ENCODE measurements at regions not wholly inside any gene's neighbourhood (a gene's known extent, or its start where the extent isn't known, plus 50 kb on each side); places are given as distances from the start of the nearest gene placed in this dataset.
"Not testable (repeated sequence)": the region's sequence is repeated elsewhere in the genome, so short reads cannot be mapped to it uniquely, and the experiment has no call there.

- not testable (repeated sequence) for H3K4me1 Mint-ChIP-seq (ENCODE audit: low read depth); H3K27me3 Mint-ChIP-seq; H3K4me3 Mint-ChIP-seq; H3K36me3 Mint-ChIP-seq; H3K9me3 Mint-ChIP-seq (ENCODE audit: low read depth); H3K27ac Mint-ChIP-seq
Measured at GRCh38 chr6:27047725-27048124, 199.8 kb upstream of the PRSS16 start.

DNA sequence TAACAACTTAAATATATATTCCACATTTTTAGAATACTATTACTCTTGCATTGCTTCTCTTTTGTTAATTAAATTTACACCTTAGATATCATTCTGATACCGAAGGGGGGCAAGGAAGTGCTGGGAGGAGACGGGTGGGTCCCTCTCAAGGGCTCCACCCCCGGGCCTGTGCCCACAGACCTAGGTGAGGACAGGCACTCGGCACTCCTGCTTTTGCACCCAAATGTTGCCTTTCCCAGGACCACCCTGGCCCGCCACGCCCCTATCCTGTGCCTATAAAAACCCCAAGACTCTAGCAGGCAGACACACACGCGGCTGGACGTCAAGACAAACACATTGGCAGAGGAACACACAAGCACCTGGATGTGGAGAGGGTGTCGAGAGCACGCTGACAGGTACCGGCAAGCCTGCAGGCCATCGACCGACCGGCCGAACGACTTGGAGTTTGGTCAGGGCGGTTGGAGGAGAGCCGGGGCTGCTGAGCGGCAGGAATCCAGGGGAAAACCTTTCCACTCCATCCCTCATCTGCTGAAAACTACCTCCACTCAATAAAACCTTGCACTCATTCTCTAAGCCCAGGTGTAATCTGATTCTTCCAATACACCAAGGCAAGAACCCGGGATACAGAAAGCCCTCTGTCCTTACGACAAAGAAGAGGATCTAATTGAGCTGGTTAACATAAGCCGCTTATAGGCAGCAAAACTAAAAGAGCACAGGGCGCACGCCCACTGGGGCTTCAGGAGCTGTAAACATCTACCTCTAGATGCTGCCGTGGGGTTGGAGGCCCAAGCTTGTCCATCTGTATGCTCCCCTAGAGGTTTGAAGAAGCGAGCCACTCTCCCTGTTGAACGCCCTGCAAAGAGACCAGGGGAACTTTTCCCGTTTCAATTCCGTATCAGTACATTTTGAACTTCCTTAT lies 197.4 kb upstream of the PRSS16 start:
- no peak overlapping the region for H3K27ac Mint-ChIP-seq
- H3K36me3 Mint-ChIP-seq: no peaks in the 10 kb centered on the region
- peaks cover 7% of the 10 kb centered on the region for H3K27me3 Mint-ChIP-seq
- no peaks in the 10 kb centered on the region for H3K4me1 Mint-ChIP-seq (ENCODE audit: low read depth)
- H3K4me3 Mint-ChIP-seq: no peak overlapping the region
- no peaks in the 10 kb centered on the region for H3K9me3 Mint-ChIP-seq (ENCODE audit: low read depth)

- H3K27me3 Mint-ChIP-seq: peaks cover 16% of the 10 kb centered on the region
- not testable (repeated sequence) for H3K36me3 Mint-ChIP-seq; H3K9me3 Mint-ChIP-seq (ENCODE audit: low read depth); H3K4me1 Mint-ChIP-seq (ENCODE audit: low read depth); H3K27ac Mint-ChIP-seq; H3K4me3 Mint-ChIP-seq
Measured at GRCh38 chr6:27052082-27052730, 195.3 kb upstream of the PRSS16 start.

DNA sequence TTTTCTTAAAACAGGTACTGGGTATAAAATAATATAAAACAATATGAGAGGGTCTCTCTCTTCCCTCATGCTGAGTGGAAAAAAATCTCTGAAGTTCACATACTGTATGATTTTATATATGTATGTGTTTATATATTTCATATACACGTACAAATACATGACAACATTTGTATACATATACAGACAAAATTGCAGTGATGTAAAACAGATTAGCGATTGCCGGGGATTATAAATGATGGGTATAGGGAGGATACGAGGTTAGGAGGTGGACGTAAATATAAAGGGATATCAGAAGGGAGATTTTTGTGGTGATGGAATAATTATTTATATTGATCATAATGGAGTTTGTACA lies 194.8 kb upstream of the PRSS16 start:
- Mint-ChIP-seq H3K4me1 (ENCODE audit: low read depth) (no peaks in the 10 kb centered on the region), H3K9me3 (ENCODE audit: low read depth) (no peaks in the 10 kb centered on the region), H3K27me3 (peaks cover 16% of the 10 kb centered on the region), H3K36me3 (no peaks in the 10 kb centered on the region), H3K4me3 (no peak overlapping the region), H3K27ac (no peak overlapping the region)

DNA sequence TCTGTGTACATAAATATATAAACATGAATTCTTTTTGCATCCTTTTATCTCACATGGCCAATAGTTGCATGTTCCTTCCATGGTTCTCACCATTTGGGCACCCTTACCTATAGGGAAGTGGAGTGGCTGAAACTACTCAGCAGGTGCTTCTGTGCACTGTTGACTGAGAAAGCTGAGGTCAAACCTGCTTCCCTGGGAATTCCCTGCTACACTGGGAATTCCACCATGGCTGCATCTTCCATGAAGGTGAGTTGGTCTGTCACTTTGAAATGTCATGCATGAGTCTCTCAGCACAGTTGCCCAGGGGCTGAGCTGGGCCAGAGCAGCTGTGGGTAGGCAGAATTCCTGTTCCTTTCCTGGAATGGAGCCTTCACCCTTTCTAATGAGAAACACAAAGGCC lies 193.8 kb upstream of the PRSS16 start:
- Mint-ChIP-seq H3K36me3 (no peaks in the 10 kb centered on the region), H3K9me3 (ENCODE audit: low read depth) (no peaks in the 10 kb centered on the region), H3K27me3 (peaks cover 16% of the 10 kb centered on the region), H3K4me3 (no peak overlapping the region), H3K4me1 (ENCODE audit: low read depth) (no peaks in the 10 kb centered on the region), H3K27ac (no peak overlapping the region)

DNA sequence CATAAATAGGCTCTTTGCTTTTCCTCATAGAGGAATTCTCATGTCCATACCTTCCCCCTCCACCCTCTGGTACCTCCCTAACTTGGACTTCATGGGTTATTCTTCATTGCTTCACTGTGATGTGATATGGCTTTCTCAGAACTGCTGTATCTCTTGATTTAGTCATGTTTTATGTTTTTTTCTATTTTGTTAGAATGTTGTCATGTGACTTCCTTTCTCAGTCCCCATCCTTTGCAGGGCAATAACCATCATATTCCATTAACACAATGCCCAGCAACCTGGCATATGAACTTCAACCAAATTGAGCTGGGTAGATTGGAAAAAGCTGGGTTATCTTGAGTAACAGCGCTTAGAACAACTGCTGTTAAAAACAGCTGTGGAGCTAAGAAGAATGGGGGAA lies 190.9 kb upstream of the PRSS16 start:
- Mint-ChIP-seq H3K4me3 (no peak overlapping the region), H3K9me3 (ENCODE audit: low read depth) (no peaks in the 10 kb centered on the region), H3K36me3 (no peaks in the 10 kb centered on the region), H3K27me3 (peaks cover 14% of the 10 kb centered on the region), H3K4me1 (ENCODE audit: low read depth) (no peaks in the 10 kb centered on the region), H3K27ac (no peak overlapping the region)

- Mint-ChIP-seq H3K27me3 (peaks cover 17% of the 10 kb centered on the region), H3K36me3 (no peaks in the 10 kb centered on the region), H3K9me3 (ENCODE audit: low read depth) (no peaks in the 10 kb centered on the region), H3K27ac (no peak overlapping the region), H3K4me3 (no peak overlapping the region), H3K4me1 (ENCODE audit: low read depth) (no peaks in the 10 kb centered on the region)
Measured at GRCh38 chr6:27059621-27060425, 187.7 kb upstream of the PRSS16 start.

DNA sequence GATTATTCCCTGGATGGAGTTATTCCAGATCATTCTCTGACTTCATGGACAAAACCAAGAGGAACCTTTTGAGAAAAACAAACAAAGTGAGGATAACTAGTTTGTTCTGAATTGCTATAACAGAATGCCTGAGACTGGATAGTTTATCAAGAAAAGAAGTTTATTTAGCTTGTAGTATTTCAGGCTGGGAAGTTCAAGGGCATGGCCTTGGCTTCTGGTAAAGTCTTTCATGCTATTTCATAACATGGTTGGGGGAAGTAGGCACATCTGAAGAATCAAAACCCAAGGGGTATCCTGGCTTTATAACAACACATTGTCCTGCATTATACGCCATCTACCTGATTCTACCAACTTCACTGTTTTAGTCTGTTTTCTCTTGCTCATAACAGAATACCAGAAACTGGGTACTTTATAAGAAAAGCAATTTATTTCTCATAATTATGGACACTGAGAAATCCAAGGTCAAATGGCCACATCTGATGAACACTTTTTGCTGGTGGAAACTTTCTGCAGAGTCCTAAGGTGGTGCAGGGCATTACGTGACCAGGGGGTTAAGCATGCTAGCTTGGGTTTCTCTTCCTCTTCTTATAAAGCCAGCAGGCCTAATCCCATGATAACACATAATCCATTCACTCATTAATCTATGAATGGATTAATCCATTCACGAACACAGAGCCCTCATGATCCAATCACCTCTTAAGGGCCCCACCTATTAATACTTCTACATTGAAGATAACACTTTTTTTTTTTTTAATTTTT lies 186.1 kb upstream of the PRSS16 start:
- H3K4me1 Mint-ChIP-seq (ENCODE audit: low read depth): no peaks in the 10 kb centered on the region
- H3K4me3 Mint-ChIP-seq: no peak overlapping the region
- no peak overlapping the region for H3K27ac Mint-ChIP-seq
- no peaks in the 10 kb centered on the region for H3K9me3 Mint-ChIP-seq (ENCODE audit: low read depth)
- peaks cover 14% of the 10 kb centered on the region for H3K27me3 Mint-ChIP-seq
- no peaks in the 10 kb centered on the region for H3K36me3 Mint-ChIP-seq

GRCh38 chr6:27062755-27063154 lies 184.7 kb upstream of the PRSS16 start:
- Mint-ChIP-seq H3K4me3 (no peak overlapping the region), H3K9me3 (ENCODE audit: low read depth) (no peaks in the 10 kb centered on the region), H3K4me1 (ENCODE audit: low read depth) (no peaks in the 10 kb centered on the region), H3K27me3 (peaks cover 13% of the 10 kb centered on the region), H3K27ac (no peak overlapping the region), H3K36me3 (no peaks in the 10 kb centered on the region)

GRCh38 chr6:27065183-27065582 lies 182.3 kb upstream of the PRSS16 start:
- H3K36me3 Mint-ChIP-seq: no peaks in the 10 kb centered on the region
- no peak overlapping the region for H3K4me3 Mint-ChIP-seq

GRCh38 chr6:27066381-27066780 lies 181.1 kb upstream of the PRSS16 start:
- H3K27ac Mint-ChIP-seq: no peak overlapping the region
- H3K36me3 Mint-ChIP-seq: no peaks in the 10 kb centered on the region
- peaks cover 14% of the 10 kb centered on the region for H3K27me3 Mint-ChIP-seq
- H3K4me3 Mint-ChIP-seq: no peak overlapping the region
- H3K9me3 Mint-ChIP-seq (ENCODE audit: low read depth): no peaks in the 10 kb centered on the region
- no peaks in the 10 kb centered on the region for H3K4me1 Mint-ChIP-seq (ENCODE audit: low read depth)

More at GRCh38 chr6:27065183-27065582, 182.3 kb upstream of the PRSS16 start:
- Mint-ChIP-seq H3K4me1 (ENCODE audit: low read depth) (no peaks in the 10 kb centered on the region), H3K9me3 (ENCODE audit: low read depth) (no peaks in the 10 kb centered on the region), H3K27me3 (peaks cover 14% of the 10 kb centered on the region), H3K27ac (no peak overlapping the region)

DNA sequence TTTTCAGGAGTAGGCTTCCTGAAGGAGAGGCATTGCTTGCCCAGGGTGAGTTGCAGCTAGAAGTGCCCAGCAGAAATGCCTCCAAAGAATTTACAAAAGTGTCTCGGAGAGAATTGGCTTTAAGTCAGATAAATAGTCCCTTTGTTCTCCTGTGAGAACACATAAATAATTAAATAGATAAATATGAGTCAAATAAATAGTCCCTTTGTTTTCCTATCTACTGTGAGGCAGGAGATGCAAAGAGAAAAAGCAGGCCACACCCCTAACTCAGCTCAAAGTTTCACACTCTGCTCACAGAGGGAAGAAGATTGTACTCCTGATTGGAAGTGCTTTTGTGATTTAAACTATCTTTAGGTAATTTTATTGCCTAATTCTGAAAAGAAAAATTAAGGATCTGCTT lies 180.7 kb upstream of the PRSS16 start:
- Mint-ChIP-seq H3K27me3 (peaks cover 14% of the 10 kb centered on the region), H3K9me3 (ENCODE audit: low read depth) (no peaks in the 10 kb centered on the region), H3K27ac (no peak overlapping the region), H3K4me1 (ENCODE audit: low read depth) (no peaks in the 10 kb centered on the region), H3K36me3 (no peaks in the 10 kb centered on the region), H3K4me3 (no peak overlapping the region)

GRCh38 chr6:27073441-27073840 lies 174.1 kb upstream of the PRSS16 start:
- peaks cover 1% of the 10 kb centered on the region for H3K4me1 Mint-ChIP-seq (ENCODE audit: low read depth)
- peaks cover 20% of the 10 kb centered on the region for H3K27me3 Mint-ChIP-seq
- no peaks in the 10 kb centered on the region for H3K36me3 Mint-ChIP-seq
- H3K4me3 Mint-ChIP-seq: no peak overlapping the region
- H3K27ac Mint-ChIP-seq: no peak overlapping the region
- no peaks in the 10 kb centered on the region for H3K9me3 Mint-ChIP-seq (ENCODE audit: low read depth)

- no peak overlapping the region for H3K27ac Mint-ChIP-seq
- H3K27me3 Mint-ChIP-seq: peaks cover 30% of the 10 kb centered on the region
- H3K9me3 Mint-ChIP-seq (ENCODE audit: low read depth): no peaks in the 10 kb centered on the region
- peaks cover 7% of the 10 kb centered on the region for H3K4me1 Mint-ChIP-seq (ENCODE audit: low read depth)
- H3K4me3 Mint-ChIP-seq: no peak overlapping the region
- H3K36me3 Mint-ChIP-seq: no peaks in the 10 kb centered on the region
Measured at GRCh38 chr6:27076116-27076515, 171.4 kb upstream of the PRSS16 start.
